Bone marrow (tissue), 2 donors: ENCODE measurements at regions not wholly inside any gene's neighbourhood (a gene's known extent, or its start where the extent isn't known, plus 50 kb on each side); places are given as distances from the start of the nearest gene placed in this dataset.
A peak's percentile ranks its signal among the peaks of the same experiment; 100 is the strongest.

Experiments
- DNase-seq, 2 donors: peaks; one replicate each; lab custom pipeline; 2025; lab: John Stamatoyannopoulos, UW

DNA sequence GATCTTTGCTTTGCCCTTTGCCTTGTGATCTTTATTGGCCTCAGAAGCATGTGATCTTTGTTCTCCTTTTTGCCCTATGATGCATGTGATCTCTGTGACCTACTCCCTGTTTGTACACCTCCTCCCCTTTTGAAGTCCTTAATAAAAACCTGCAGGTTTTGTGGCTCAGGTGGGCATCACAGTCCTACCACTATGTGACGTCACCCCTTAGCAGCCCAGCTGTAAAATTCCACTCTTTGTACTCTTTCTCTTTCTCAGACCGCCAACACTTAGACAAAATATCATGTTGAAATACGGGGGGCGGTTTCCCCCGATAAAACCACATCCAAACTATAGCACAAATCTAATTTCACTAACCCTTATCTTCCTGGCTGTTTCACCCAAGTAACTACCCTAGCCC lies 76.7 kb upstream of the RAPGEF4 start:
- DNase-seq: no peak

DNA sequence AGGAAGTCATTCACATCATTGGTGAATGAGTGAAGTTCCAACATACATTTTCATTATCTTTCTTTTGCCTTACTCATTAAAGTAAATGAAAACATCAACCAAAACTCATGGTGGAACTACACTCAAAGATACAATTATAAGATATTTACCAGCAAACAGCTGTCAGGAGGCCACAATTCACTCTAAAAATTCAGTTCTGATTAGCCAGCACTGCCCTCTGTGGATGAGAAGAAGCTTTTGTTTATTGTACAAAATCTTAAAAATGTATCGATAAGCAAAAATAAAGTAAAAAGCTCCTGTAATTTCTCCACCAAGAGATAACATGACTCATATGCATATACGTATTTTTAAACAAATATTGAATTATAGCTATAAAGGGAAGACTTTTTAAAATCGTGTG lies 73.5 kb upstream of the RAPGEF4 start:
- no peak for DNase-seq

DNA sequence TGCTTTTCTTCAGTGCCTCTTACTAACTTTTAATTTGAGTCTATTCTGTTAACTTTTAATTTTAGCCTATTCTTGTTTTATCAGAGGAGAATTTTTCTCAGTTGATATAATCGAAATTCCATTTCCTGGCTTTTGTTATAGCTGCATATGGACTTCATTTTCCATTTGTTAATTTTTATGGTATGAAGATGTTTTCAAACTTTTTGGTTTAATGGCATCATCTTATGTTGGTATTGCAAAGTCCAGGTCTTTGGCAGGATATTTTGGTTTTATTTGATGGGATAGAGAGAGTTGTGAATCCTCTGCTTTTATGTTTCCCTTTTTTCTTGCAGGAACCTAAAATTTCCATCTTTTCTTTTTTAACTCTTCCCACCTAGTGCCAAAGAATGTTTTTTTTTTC lies 70.9 kb upstream of the RAPGEF4 start:
- no peak for DNase-seq

DNA sequence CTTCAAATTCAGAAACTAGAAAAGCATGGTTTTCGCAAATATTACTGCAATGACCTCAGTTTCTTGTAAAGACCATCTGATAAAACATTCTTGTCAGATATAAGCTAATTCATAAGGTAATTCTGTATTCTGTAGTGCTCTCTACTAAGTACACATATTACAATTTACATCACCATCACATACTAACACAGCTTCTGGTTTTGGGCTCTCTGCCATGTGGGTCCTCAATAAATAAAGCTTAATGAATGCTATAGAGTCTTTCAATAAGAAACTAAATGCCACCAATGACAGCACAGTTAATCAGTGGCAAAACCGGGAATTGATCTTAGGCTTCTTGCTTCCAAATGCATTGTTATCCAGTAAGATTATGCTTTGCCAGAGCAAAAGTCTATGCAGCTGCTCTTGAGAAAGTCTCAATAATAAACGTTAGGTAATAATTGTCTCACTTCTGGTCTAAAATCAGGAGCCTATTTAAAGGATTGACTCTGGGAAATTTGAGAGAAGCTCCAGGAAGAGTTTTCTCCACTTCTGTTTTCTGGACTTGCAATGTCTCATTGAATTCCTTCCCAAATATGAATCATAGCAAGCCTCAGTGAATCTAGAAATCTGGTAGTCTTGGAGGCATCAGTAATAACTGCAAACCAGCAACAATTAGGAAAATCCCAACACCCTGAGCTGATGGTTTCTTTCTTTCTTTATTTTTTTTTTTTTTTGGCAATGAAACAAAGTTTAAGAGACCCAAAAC lies 67.9 kb upstream of the RAPGEF4 start:
- DNase-seq: no peak

DNA sequence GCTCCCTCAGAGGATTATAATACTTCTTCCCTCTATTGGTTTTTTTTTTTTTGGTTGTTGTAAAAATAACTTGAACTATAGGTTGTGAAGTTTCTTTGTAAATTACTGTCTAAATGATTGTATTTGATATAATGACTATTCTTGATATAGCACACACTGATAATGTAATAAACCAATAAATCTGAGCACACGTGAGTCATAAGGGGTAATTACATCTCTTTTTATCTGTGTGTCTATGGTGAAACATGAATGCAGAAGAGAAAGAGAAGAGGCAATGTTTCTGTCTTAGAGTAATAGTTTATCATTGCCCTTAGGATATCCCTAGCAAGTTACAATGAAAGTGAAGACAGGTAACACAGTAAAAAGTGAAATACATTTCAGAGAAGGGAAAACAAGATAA lies 64.1 kb upstream of the RAPGEF4 start:
- no peak for DNase-seq

DNA sequence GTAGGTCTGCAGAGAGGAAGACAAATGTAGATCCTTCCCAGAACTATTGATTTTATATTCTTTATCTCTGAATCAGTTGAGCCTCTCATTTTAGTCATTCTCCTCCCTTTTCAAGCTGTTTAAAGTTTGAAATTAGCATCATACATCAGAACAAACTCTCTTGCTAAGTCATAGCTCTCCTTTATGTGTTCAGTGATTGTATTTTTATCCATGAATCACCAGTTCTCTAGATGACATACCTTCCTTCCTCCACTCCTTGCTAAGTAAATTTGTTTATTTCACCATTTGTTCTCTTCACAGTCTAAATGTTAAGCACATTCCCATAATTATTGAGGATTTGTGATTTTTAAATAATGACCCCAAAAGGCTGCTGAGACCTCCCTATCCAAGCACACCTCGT lies 63.5 kb upstream of the RAPGEF4 start:
- no peak for DNase-seq

DNA sequence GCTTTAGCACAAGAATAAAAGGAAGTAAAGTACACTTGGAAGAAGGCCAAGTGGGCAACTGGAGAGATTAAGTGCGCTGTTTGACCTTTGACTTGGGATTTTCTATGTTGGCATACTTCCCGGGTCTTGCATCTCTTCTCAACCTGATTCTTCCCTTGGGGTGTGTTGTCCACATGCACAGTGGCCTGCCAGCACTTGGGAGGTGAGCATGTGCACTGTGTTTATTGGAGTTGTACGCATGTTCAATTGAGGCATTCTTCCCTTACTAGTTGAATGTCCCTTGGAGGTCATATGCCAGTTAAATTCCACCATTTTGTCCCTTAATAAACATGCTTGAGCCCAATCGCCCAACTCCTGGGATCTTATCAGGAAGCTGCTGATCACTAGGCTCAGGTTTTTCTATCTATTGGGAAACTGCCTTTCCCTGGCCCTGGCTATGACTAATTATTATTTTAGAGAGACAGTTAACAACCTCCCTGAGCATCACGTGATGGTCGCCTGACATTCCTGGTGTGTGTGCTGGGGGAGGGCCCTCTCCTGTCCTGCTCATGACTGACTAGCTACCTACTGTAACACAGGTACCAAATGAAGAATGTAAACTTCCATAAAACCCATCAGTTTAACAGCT lies 62.5 kb upstream of the RAPGEF4 start:
- no peak for DNase-seq

DNA sequence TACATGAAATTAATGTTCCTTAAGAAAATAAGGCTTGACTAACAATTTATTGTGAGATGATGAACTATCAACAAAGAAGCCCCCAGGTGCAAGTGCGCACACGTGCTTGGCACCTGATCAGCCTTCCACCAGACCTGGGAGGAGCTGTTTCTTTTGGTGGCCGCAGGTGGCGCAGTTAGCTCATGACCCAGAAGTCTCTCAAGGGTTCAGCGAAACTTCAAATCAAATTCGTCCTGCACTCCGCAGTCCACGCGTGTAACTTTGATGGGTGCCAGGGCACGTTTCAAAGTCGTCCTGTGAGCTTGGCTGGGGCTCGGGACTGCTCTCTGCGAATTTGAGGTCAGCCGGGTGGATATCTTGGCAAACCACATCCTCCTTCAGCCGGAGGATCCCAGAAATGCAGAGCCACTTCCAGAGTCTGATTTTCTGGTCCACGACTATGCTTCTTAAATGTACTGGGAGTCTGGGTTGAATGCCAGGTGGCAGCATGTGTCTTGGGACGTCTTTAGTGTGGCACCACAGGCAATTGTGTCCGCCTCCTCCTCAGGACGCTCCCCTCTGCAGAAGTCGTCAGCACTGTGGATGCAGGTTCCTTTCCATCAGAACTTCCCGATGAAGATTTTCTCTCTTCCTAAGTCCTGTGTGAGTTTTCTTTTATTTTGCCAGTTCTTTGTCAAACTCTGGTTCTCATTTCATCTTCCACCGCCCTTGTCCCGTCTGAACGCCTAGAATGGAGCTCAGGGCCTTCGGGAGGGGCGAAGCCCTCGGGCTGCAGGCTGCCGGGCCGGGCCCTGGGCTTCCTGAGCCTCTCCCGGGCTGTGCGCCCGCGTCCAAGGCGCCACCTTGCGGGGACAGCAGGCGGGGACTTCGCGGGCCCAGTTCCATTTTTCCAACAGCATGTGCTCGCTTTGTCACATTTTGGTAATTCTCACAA lies 61.3 kb upstream of the RAPGEF4 start:
- DNase-seq: peak in 1 of 2 donors; percentile 26

DNA sequence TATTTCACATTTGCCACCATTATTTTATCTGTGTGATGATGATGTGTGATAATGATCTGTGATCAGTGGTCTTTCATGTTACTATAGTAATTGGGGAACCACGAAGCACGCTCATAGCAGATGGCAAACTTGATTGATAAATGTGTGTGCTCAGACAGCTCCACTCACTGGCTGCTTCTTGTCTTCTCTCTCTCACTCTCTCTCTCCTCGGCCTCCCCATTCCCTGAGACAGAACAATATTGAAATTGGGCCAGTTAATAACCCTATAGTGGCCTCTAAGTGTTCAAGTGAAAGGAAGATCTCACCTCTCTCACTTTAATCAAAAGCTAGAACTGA lies 60.7 kb upstream of the RAPGEF4 start:
- no peak for DNase-seq

DNA sequence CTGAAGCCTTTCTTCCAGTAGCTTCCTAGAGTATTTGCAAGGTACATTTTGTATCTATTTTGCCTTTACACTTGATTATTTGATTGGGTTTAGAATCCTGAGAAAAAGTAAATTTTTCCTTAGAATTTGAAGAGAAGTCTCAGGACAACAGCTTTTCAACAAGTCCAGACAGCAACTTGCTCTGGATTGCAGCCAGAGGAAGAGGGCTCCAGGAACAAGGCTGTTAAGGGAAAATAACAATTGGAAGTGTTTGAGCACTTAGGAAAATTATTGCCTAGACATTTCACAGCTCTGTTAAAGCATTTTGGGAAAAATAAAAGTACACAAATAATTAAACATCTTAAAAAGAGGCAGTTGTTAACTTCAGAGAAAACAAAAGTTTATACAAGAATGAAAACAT lies 58.3 kb upstream of the RAPGEF4 start:
- DNase-seq: no peak

DNA sequence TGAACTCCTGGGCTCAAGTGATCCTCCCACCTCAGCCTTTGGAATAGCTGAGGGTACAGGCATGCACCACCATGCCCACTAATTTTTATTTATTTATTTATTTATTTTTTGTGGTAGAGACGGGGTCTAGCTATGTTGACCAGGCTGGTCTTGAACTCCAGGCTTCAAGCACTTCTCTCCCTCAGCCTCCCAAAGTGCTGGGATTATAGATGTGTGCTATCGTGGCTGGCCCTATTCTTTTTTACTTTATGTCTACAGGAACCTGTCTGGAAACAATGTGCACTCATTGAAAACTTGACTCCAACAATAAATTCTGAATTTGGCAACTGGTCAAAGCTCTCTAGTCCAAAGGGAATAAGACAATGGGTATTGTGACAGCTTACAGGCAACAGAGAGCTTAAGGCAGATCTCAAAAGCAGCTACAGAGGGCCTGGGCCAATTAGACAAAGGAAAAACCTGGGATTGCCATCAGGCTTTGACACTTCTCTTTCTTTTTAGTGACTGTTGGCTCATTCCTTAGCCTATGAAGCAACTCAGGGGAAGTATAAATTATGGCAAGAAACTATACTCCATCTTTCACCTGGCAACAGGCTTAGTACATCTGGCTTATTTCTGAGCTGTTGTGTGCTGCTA lies 55.1 kb upstream of the RAPGEF4 start:
- no peak for DNase-seq

DNA sequence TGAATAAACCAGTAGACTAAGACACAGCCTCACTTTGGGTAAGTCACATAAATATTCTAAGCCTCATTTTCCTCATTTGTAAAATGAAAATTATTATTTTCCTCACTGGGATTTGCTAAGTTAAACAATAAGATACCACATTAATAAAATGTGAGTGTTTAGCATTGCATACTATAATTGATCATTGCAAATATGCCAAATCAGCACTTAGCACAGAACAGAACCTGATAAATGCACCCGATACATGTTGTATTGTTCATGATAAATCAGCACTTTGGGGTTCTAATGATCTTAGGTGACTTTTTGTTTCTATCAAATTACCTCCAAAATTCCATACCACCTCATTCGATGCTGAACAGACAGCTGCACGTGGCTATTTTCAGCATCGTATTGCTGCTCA lies 50.2 kb upstream of the RAPGEF4 start:
- no peak for DNase-seq
